Common myeloid progenitor, CD34-positive (primary cell): ENCODE measurements at regions not wholly inside any gene's neighbourhood (a gene's known extent, or its start where the extent isn't known, plus 50 kb on each side); places are given as distances from the start of the nearest gene placed in this dataset.

ENCODE experiments used
- CTCF ChIA-PET: fragments of 350-600 bp; sonication (Branson Sonifier 250); formaldehyde crosslinking; loops from one replicate; lab custom pipeline; 2021; ENCODE audit warnings: antibody characterized with exemption; lab: Charles Lee
- POLR2A ChIA-PET: fragments of 350-600 bp; sonication (Branson Sonifier 250); formaldehyde crosslinking; loops from one replicate; lab custom pipeline; 2021; ENCODE audit warnings: antibody characterized with exemption; lab: Charles Lee
- DNase-seq, 3 donors: peaks; one replicate each; pipeline versions ENCODE4 v3.0.0 to v3.0.0-alpha.2; 2013
- H3K27ac ChIP-seq, 2 experiments: 1 replicate in 1 of 2; 2 replicates in 1 of 2; pipeline ENCODE4 v1.7.0; 2013; ENCODE audit warnings: inconsistent platforms in 2 of 2, low read length in 2 of 2, mild to moderate bottlenecking in 2 of 2, low read depth in 1 of 2, moderate library complexity in 1 of 2; ENCODE audit not compliant: severe bottlenecking in 2 of 2, insufficient read depth in 1 of 2, poor library complexity in 1 of 2
- H3K27me3 ChIP-seq, 5 experiments: replicated peaks in 2 of 5; 1 replicate in 3 of 5; 2 replicates in 2 of 5; pipeline versions ENCODE4 v1.6.1 to v1.7.0; 2013; ENCODE audit warnings: low read length in 4 of 5, mild to moderate bottlenecking in 2 of 5, moderate library complexity in 2 of 5, inconsistent platforms in 1 of 5; ENCODE audit not compliant: insufficient read depth in 5 of 5, control insufficient read depth in 4 of 5
- H3K36me3 ChIP-seq, 4 experiments: 1 replicate in 2 of 4; 2 replicates in 2 of 4; pipeline versions ENCODE4 v1.6.1 to v1.7.0; 2013; ENCODE audit warnings: low read length in 3 of 4, control low read depth in 1 of 4, mild to moderate bottlenecking in 1 of 4; ENCODE audit not compliant: control insufficient read depth in 4 of 4, insufficient read depth in 4 of 4
- H3K4me1 ChIP-seq, 4 experiments: 1 replicate in 3 of 4; 2 replicates in 1 of 4; pipeline versions ENCODE4 v1.6.1 to v1.7.1; 2013; ENCODE audit warnings: low read length in 3 of 4, mild to moderate bottlenecking in 3 of 4, control low read depth in 1 of 4, inconsistent platforms in 1 of 4, moderate library complexity in 1 of 4; ENCODE audit not compliant: control insufficient read depth in 4 of 4, insufficient read depth in 4 of 4; ENCODE audit errors: control extremely low read depth in 1 of 4
- H3K4me3 ChIP-seq, 7 experiments: 1 replicate in 4 of 7; 2 replicates in 3 of 7; pipeline versions ENCODE4 v1.5.1 to v1.7.0; 2013; ENCODE audit warnings: mild to moderate bottlenecking in 7 of 7, low read length in 6 of 7, moderate library complexity in 6 of 7, inconsistent platforms in 2 of 7, low read depth in 2 of 7, control low read depth in 1 of 7; ENCODE audit not compliant: insufficient read depth in 4 of 7, control insufficient read depth in 1 of 7; ENCODE audit errors: extremely low read depth in 1 of 7
- H3K9me3 ChIP-seq, 5 experiments: 1 replicate in 4 of 5; 2 replicates in 1 of 5; pipeline versions ENCODE4 v1.6.1 to v1.7.1; 2013; ENCODE audit warnings: low read length in 4 of 5, mild to moderate bottlenecking in 2 of 5, inconsistent platforms in 1 of 5, low read depth in 1 of 5, moderate library complexity in 1 of 5; ENCODE audit not compliant: control insufficient read depth in 4 of 5, insufficient read depth in 2 of 5; ENCODE audit errors: control extremely low read depth in 1 of 5
- WGBS: methylation state at CpG from one replicate; pipeline ENCODE4 v1.1.5; 2013; ENCODE audit not compliant: insufficient coverage; 5-methylcytosine and 5-hydroxymethylcytosine counted together

- Histone ChIP-seq H3K4me1 (no peaks in the 10 kb centered on the region), H3K4me3 (no peak overlapping the region), H3K27ac (no peak overlapping the region), H3K36me3 (no peaks in the 10 kb centered on the region), H3K27me3 (no peaks in the 10 kb centered on the region), H3K9me3 (peaks cover 0 to 7% (median 2%) of the 10 kb centered on the region in 5 experiments)
- WGBS: 86% methylated on average over 2 of the region's 5 CpGs
- DNase-seq: no peak
- ChIA-PET CTCF (no interaction called here), POLR2A (no interaction called here)
Measured at GRCh38 chr15:26477044-26477443, 295.8 kb downstream of the GABRB3 start.

GRCh38 chr15:26475554-26475953 lies 297.3 kb downstream of the GABRB3 start:
- WGBS: 83% methylated on average over 4 of the region's 7 CpGs
- no peak for DNase-seq
- H3K27ac ChIP-seq: no peak overlapping the region
- H3K9me3 ChIP-seq: peaks cover 0 to 10% (median 2%) of the 10 kb centered on the region in 5 experiments
- ChIA-PET POLR2A (no interaction called here), CTCF (no interaction called here)
- no peaks in the 10 kb centered on the region for H3K27me3 ChIP-seq
- no peak overlapping the region for H3K4me3 ChIP-seq
- no peaks in the 10 kb centered on the region for H3K4me1 ChIP-seq
- no peaks in the 10 kb centered on the region for H3K36me3 ChIP-seq

GRCh38 chr15:26472661-26473060 lies 300.2 kb downstream of the GABRB3 start:
- Histone ChIP-seq H3K27me3 (no peaks in the 10 kb centered on the region), H3K9me3 (peaks cover 0 to 12% (median 0%) of the 10 kb centered on the region in 5 experiments), H3K36me3 (no peaks in the 10 kb centered on the region), H3K4me3 (no peak overlapping the region), H3K4me1 (no peaks in the 10 kb centered on the region), H3K27ac (no peak overlapping the region)
- DNase-seq: no peak
- CTCF ChIA-PET: interaction anchor here (0.6 kb wide), 1 partner anchor 26 kb away, joined by 4 read pairs; no protein-coding TSS in a partner anchor
- WGBS: 98% methylated on average over 4 of the region's 5 CpGs
- POLR2A ChIA-PET: no interaction called here

GRCh38 chr15:26461847-26462608 lies 310.8 kb downstream of the GABRB3 start:
- ChIA-PET POLR2A (no interaction called here), CTCF (no interaction called here)
- Histone ChIP-seq H3K9me3 (peaks cover 0 to 16% (median 8%) of the 10 kb centered on the region in 5 experiments), H3K27ac (no peak overlapping the region), H3K4me1 (no peaks in the 10 kb centered on the region), H3K27me3 (no peaks in the 10 kb centered on the region), H3K4me3 (no peak overlapping the region), H3K36me3 (no peaks in the 10 kb centered on the region)
- 88% methylated on average over 12 of the region's 13 CpGs for WGBS
- no peak for DNase-seq

- Histone ChIP-seq H3K4me3 (no peak overlapping the region), H3K9me3 (peaks cover 0 to 20% (median 10%) of the 10 kb centered on the region in 5 experiments), H3K4me1 (no peaks in the 10 kb centered on the region), H3K27ac (no peak overlapping the region), H3K27me3 (no peaks in the 10 kb centered on the region), H3K36me3 (no peaks in the 10 kb centered on the region)
- ChIA-PET POLR2A (no interaction called here), CTCF (no interaction called here)
- WGBS: 100% methylated on average over 1 of the region's 2 CpGs
- no peak for DNase-seq
Measured at GRCh38 chr15:26460165-26460564, 312.7 kb downstream of the GABRB3 start.

- DNase-seq: no peak
- 100% methylated on average over 1 of the region's 2 CpGs for WGBS
- Histone ChIP-seq H3K36me3 (no peaks in the 10 kb centered on the region), H3K27me3 (no peaks in the 10 kb centered on the region), H3K27ac (no peak overlapping the region), H3K9me3 (peaks cover 0 to 10% (median 4%) of the 10 kb centered on the region in 5 experiments), H3K4me3 (no peak overlapping the region), H3K4me1 (no peaks in the 10 kb centered on the region)
- ChIA-PET POLR2A (no interaction called here), CTCF (no interaction called here)
Measured at GRCh38 chr15:26455828-26456227, 317.0 kb downstream of the GABRB3 start.

GRCh38 chr15:26453914-26454313 lies 319.0 kb downstream of the GABRB3 start:
- no peak for DNase-seq
- Histone ChIP-seq H3K27ac (no peak overlapping the region), H3K4me3 (no peak overlapping the region), H3K36me3 (no peaks in the 10 kb centered on the region), H3K9me3 (peaks cover 0 to 10% (median 3%) of the 10 kb centered on the region in 5 experiments), H3K27me3 (no peaks in the 10 kb centered on the region), H3K4me1 (no peaks in the 10 kb centered on the region)
- 0% methylated on average over 1 of the region's 2 CpGs for WGBS
- POLR2A ChIA-PET: no interaction called here
- CTCF ChIA-PET: no interaction called here
